Mammary epithelial cell (primary cell): ENCODE measurements at regions not wholly inside any gene's neighbourhood (a gene's known extent, or its start where the extent isn't known, plus 50 kb on each side); places are given as distances from the start of the nearest gene placed in this dataset.

Experiments used
- CTCF ChIP-seq, 2 donors: IDR thresholded peaks in 1 of 2; conservative IDR thresholded peaks in 1 of 2; 2 replicates each; pipeline ENCODE4 v1.5.1; 2011 to 2012; ENCODE audit warnings: inconsistent platforms in 2 of 2, low read length in 2 of 2, mild to moderate bottlenecking in 2 of 2, control low read depth in 1 of 2, low read depth in 1 of 2; ENCODE audit not compliant: insufficient read depth in 1 of 2; ENCODE audit errors: extremely low read depth in 1 of 2
- EZH2 ChIP-seq: IDR thresholded peaks from 2 replicates; pipeline ENCODE4 v1.6.1; 2012; ENCODE audit warnings: low read length, inconsistent platforms, borderline replicate concordance

GRCh38 chr1:5451671-5452070 lies 540.6 kb downstream of the NPHP4 start:
- TF ChIP-seq EZH2 (no peak), CTCF (conservative IDR thresholded peaks at IDR 0.05 in 1 of 2, IDR thresholded peaks at IDR 0.05 in 1 of 2; ENCODE audit: extremely low read depth in 1 of 2, insufficient read depth in 1 of 2, low read depth in 1 of 2, low read length in 2 of 2) (no peak)
